H1 (cell line): ENCODE measurements at regions not wholly inside any gene's neighbourhood (a gene's known extent, or its start where the extent isn't known, plus 50 kb on each side); places are given as distances from the start of the nearest gene placed in this dataset.

ENCODE experiments used
- ASH2L ChIP-seq: fragments of 200-600, 300-600 bp; sonication (generic); IDR thresholded peaks from one replicate; pipeline ENCODE4 v1.7.1; 2017; ENCODE audit warnings: low read length
- NRF1 ChIP-seq: IDR thresholded peaks from 2 replicates; pipeline ENCODE4 v1.6.1; 2011; ENCODE audit warnings: mild to moderate bottlenecking, low read depth, low read length, improper control_type of control experiment
- POLR2AphosphoS5 ChIP-seq: IDR thresholded peaks from 2 replicates; pipeline ENCODE4 v1.6.1; 2011; ENCODE audit warnings: low read depth, low read length
- POU5F1 ChIP-seq: IDR thresholded peaks from 2 replicates; pipeline ENCODE4 v1.6.1; 2011; ENCODE audit warnings: low read depth, mild to moderate bottlenecking, low read length, moderate library complexity
- SP4 ChIP-seq: IDR thresholded peaks from 2 replicates; pipeline ENCODE4 v1.6.1; 2012; ENCODE audit warnings: low read length, inconsistent platforms
- TF ChIP-seq, protein P1 (sequence below), 3 experiments: IDR thresholded peaks; 1 replicate in 2 of 3; 2 replicates in 1 of 3; pipeline versions ENCODE4 v1.5.1 to v1.6.1; 2011; ENCODE audit warnings: low read length in 3 of 3, mild to moderate bottlenecking in 3 of 3, inconsistent platforms in 2 of 3, low read depth in 1 of 3, moderate library complexity in 1 of 3; ENCODE audit not compliant: insufficient read depth in 1 of 3; ENCODE audit errors: control extremely low read depth in 1 of 3

DNA sequence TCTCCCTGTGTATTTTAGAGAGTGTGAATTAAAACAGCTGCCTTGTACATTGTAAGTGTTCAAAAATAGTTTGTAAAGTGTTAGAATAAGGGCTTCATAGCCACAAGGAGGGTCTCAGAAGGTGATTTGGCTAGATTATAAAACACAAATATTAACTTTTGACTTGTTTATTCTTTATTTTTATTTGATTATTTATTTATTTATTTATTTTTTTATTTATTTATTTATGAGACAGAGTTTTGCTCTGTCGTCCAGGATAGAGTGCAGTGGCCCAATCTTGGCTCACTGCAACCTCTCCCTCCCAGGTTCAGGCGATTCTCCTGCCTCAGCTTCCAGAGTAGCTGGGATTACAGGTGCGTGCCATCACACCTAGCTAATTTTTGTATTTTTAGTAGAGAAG, 111.5 kb upstream of the RBFOX1 start:
- TF ChIP-seq ASH2L (no peak), POLR2AphosphoS5 (no peak), SP4 (no peak), NRF1 (no peak), POU5F1 (no peak)
- TF ChIP-seq, protein P1, sequence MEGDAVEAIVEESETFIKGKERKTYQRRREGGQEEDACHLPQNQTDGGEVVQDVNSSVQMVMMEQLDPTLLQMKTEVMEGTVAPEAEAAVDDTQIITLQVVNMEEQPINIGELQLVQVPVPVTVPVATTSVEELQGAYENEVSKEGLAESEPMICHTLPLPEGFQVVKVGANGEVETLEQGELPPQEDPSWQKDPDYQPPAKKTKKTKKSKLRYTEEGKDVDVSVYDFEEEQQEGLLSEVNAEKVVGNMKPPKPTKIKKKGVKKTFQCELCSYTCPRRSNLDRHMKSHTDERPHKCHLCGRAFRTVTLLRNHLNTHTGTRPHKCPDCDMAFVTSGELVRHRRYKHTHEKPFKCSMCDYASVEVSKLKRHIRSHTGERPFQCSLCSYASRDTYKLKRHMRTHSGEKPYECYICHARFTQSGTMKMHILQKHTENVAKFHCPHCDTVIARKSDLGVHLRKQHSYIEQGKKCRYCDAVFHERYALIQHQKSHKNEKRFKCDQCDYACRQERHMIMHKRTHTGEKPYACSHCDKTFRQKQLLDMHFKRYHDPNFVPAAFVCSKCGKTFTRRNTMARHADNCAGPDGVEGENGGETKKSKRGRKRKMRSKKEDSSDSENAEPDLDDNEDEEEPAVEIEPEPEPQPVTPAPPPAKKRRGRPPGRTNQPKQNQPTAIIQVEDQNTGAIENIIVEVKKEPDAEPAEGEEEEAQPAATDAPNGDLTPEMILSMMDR (IDR thresholded peaks at IDR 0.05; ENCODE audit: control extremely low read depth in 1 of 3, insufficient read depth in 1 of 3, low read depth in 1 of 3, low read length in 3 of 3), result no peak
